GM12892 (cell line): ENCODE measurements at regions not wholly inside any gene's neighbourhood (a gene's known extent, or its start where the extent isn't known, plus 50 kb on each side); places are given as distances from the start of the nearest gene placed in this dataset.

Experiments used
- POLR2A ChIP-seq: IDR thresholded peaks from 2 replicates; pipeline ENCODE4 v1.6.1; 2011; ENCODE audit warnings: low read depth, low read length, control low read depth
- POLR2AphosphoS5 ChIP-seq: IDR thresholded peaks from 2 replicates; pipeline ENCODE4 v1.6.1; 2011; ENCODE audit warnings: low read depth, low read length, control low read depth
- TAF1 ChIP-seq: IDR thresholded peaks from 2 replicates; pipeline ENCODE4 v1.6.1; 2011; ENCODE audit warnings: low read depth, mild to moderate bottlenecking, control low read depth, low read length, borderline replicate concordance

- TF ChIP-seq POLR2A (no peak), POLR2AphosphoS5 (no peak), TAF1 (no peak)
These were observed 116.8 kb upstream of the AGR3 start for GRCh38 chr7:16998481-16999051.
